GM21367 (cell line): ENCODE measurements at regions not wholly inside any gene's neighbourhood (a gene's known extent, or its start where the extent isn't known, plus 50 kb on each side); places are given as distances from the start of the nearest gene placed in this dataset.

Experiments
- ATAC-seq: cut with Tn5 transposase; IDR thresholded peaks from one replicate; pipeline ENCODE4 v1.9.1; 2021; ENCODE audit not compliant: unreplicated experiment

DNA sequence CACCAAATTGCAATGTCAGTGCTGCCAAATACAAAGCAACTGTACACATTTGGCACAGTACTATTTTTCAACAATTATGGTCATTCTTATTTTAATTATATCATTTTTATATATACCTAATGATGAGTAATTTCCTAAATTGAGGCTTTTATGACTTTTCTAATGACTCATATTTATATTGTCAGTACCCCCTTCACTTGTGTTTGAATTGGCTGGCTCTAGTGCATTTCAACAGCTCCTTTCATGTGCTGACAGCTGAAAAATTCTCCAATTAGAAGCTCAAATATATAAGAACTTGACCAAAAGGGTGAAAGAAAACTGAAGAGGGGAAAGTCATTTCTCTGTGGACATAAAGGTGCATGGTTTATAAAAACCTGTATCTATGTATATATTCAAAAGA lies 263.3 kb downstream of the SLITRK1 start:
- ATAC-seq, result no peak

DNA sequence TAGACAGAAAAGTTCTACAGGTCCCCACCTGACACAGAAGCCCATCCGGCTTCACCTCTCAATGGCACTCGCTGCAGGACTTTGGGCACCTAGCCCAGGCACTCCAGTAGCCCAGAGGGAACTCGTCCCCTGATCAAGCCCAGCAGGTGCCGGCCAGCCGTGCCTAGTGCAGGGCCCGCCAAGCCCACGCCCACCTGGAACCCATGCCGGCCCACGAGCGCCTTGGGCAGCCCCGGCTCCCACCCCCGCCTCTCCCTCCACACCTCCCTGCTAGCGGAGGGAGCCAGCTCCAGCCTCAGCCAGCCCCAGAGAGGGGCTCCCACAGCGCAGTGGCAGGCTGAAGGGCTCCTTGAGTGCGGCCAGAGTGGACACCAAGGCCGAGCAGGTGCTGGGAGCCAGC lies 268.8 kb downstream of the SLITRK1 start:
- no peak for ATAC-seq

DNA sequence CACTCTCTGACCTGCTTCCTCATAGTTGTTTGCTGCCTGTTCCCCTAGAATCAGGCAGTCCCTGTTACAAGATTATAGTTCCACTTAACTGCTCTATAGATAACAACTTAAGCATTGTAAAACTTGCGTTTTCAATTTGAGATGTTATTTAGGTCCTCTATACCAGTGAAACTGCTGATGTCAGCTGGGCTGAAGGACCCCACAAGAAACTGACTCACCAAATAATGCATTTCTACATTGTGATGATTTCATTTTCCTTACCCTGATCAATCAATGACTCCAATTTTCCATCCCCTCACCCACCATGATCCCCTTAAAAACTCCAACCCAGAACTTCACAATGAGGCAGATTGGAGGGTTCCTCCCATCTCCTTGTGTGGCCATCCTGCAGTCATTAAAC lies 280.7 kb downstream of the SLITRK1 start:
- ATAC-seq, result no peak

DNA sequence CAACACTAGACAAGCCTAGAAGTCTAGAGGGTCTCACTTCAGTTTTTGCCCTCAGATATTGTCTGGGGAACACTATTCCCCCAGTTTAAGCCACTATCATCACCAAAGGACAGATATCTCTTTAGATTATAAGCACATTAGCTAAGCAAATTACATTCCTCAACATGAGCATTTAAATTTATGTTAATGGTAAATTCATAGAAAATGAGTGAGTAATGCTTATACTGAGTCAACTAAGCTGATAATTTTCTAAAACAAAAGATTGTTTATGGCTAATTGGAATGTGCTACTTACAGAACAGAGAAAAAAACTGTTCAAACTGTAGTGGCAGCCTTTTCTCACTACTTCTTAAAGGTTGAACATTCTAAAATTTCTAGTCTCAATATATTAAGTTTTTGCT lies 290.2 kb downstream of the SLITRK1 start:
- no peak for ATAC-seq

DNA sequence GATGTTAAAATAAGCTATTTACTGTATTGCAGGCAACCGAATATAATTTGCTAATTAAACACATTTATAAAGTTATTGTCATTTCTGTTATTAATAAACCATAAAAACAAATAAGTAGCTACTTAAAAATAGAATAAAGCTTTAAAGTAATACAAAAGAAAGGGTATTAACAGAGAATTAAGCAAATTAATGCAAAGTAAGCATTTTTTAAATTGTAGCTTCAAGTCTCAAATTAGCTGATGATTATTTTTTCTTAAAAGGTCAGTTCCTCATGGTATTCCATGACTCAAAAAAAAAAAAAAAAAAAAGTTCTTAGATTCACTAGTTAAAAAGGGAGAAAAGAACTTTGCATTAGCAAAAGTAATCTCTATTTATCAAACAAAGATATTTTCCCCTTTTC lies 292.5 kb downstream of the SLITRK1 start:
- no peak for ATAC-seq

DNA sequence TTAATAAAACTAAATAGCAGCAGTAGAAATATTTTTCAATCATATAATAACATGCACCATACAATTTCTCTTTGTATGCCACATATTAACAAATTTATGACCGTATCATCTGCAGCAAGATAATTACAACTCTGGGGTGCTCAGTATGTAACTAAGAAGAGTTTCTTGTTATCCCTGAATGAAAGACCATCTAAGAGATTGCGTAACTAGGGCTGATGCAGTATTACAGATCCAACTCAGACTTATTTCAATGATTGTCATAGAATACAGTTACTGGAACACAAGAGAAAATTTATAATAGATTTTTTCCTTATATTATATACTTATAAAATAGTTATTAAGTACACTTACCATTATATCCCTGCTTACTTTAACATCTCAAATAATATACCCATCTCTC lies 305.1 kb downstream of the SLITRK1 start:
- ATAC-seq, result no peak

DNA sequence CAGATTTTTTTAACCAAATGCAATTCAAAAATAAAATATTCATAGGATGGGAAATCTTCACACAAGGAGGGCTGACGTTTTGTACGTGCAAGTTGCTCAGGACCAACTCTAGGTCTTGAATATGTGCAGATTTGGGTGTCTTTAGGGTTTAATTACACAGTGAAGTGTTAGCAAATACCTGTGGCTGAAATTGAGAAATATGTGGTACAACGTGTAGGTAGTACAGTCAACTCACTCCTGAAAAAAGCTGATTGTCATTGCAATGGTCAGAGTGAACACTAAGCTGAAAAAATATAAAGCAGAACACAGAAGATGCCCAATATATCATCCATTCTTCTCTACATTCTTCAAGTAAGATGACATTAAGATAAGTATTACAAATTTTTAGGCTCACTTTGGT lies 314.3 kb downstream of the SLITRK1 start:
- no peak for ATAC-seq

DNA sequence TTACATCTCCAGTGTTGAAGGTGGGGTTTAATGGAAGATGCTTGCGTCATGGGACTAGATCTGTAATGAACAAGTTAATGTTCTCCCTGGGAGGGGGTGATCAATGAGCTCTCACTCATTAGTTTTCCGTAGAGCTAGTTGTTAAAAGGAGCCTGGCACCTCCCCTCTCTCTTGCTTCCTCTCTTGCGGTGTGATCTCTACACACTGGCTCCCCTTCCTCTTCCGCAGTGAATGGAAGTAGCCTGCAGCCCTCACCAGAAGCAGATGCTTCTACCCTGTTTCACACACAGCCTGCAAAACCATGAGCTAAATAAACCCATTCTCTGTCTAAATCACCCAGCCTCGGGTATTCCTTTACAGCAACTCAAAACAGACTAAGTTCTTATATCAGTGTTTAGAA lies 318.8 kb downstream of the SLITRK1 start:
- ATAC-seq, result no peak

DNA sequence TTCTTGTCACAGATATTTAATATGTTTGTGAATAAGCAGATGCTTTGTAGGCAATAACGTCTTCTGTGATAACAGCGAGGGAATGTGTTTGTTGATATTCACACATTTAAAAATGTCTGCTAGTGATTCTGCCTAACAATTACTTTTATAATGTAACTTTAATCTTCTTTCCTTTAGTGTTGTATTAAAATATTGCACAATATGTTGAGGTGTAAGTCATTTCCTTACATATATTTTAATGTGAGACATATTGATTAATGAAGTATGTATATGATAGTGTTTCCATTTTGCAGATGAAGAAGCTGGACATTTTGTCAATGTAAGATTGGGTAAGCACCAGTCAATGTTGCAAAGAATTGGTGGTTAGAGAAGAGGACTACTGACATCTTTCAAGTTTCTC lies 324.4 kb downstream of the SLITRK1 start:
- no peak for ATAC-seq

DNA sequence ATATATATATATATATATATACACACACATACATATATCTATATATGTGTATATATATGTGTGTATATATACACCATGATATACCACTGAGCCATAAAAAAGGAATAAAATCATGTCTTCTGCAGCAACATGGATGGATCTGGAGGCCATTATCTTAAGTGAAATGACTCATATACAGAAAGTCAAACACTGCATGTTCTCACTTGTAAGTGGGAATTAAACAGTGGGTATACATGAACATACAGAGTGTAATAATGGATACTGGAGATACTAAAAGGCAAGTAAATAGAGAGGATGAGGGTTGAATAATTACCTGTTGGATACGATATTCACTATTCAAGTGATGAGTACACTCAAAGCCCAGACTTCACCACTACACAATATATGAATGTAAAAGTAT lies 332.6 kb downstream of the SLITRK1 start:
- no peak for ATAC-seq

DNA sequence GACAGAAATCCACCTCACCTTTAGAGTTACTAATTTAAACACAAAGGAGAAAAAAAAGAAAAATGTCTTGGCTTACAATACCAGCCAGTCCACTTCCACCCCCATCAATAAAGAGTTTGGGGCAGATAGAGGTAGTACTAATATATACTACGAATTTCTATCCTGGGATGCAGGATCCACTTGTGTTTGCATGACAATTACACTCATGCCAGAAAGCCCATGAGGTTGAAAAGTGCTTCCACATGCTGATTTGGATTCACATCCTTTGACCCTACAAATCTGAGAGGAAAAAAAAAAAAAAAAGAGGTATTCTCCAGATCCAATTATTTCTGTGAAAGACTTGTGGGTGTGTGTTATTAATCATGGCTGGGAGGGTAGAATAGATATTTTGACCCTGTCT lies 335.2 kb downstream of the SLITRK1 start:
- no peak for ATAC-seq

DNA sequence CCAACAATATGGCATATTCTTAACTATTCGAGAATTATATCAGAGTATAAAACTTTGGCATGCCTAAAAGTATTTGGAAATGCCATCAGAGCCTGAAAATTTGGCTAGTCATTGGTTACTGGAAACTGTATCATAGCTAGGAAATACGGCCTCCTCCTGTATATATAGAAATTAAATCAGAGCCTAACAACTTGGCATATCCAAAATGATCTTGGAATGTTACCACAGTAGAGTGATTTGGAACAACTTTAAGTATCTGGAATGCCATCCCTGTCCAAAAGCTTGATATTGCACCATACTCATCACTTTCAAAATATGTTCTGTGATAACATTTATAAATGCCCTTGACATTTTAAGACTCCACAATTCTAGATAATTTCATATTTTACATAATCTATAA lies 335.8 kb downstream of the SLITRK1 start:
- no peak for ATAC-seq

DNA sequence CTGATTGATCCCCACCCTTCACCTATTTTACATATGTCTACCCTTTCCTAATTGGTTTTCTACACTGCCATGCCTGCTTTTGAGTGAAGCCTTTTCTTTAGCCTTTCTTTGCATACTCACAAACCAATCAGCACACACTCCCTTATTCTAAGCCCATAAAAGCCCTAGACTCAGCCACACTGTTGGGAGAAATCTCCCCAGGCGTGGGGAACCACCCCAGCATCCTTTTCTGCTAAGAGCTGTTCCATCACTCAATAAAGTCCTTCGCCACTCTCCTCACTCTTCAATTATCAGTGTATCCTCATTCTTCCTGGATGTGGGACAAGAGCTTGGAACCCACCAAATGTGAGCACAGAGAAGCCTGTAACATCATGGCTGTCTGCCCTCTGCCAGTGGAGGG lies 343.6 kb downstream of the SLITRK1 start:
- ATAC-seq, result no peak

DNA sequence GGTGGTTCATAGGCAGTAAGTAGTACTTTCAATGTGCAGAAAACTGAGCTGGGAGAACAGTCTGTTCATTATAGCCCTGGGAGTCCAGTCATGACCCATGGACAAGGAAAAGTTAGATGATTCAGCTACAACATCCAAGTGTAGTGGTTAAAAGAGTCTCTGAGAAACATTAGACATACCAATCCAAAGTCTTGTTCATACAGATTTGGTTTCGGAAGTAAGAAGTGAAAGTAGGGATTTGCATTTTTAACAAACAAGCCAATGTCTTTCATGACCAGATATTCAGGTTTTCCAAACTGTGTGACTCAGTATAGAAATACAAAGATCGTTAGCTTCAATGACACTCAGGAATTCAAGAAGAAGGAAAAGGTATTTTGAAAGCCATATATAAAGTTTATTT lies 345.3 kb downstream of the SLITRK1 start:
- no peak for ATAC-seq

DNA sequence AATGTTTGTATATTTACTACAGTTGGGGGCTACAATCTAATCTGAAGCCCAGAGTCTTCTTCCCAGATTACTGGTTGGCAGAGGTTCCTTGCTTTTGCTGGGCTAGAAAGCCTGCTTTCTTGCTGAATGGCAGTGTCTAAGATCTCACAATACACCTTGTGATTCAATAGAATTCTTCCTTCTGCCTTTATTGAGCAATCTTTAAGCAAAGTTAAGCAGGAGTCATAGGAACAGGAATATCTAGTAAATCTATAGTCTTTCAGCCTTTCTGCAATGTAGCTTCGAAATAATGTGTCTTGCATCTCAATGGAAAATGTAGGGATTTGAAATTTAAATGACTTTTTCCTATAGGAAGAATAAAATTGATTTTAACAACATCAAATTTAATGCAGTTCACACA lies 346.1 kb downstream of the SLITRK1 start:
- ATAC-seq, result no peak

DNA sequence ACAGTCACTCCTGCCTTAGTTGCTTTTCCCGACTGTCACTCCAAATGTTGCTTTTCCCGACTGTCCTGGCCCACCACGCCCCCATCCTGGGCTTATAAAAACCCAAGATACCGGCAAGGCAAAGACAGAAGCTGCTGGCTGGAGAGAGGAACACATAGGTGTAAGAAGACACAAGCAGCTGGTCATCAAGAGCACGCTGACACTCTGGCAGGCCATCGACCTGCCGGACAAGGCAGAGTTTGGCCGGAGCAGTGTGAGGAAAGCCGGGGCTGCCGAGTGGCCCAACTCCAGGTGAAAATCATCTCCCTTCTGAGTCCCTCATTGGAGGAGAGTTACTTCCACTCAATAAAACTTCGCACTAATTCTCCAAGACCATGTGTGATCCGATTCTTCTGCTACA lies 349.5 kb downstream of the SLITRK1 start:
- ATAC-seq, result no peak

DNA sequence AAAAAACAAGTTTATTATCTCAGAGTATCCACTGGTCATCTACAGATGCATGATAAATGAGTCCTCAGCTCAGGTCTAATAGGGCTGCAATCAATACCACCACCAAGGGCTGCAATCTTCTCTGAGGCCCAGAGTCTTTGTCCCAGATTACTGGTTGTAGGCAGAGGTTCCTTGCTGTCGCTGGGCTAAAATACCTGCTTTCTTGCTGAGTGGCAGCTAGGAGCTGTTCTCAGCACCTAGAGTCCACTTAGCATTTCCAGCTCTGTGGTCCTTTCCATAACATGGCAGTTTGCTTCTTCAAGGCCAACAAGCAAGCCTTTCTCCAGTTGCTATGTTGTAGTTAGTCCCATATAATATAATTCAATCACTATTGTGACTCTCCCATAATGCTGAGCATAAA lies 351.3 kb downstream of the SLITRK1 start:
- no peak for ATAC-seq

DNA sequence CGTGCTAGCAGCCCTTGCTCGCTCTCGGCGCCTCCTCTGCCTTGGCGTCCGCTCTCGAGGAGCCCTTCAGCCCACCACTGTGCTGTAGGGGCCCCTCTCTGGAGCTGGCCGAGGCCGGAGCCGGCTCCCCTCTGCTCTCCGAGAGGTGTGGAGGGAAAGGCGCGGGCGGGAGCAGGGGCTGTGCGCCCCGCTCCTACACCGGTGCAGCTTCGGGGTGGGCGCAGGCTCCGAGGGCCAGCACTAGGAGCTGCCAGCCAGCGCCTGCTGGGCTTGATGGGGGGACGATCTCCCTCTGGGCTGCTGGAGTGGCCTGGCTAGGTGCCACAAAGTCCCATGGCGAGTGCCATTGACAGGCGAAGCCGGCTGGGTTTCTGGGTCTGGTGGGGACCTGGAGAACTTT lies 365.5 kb downstream of the SLITRK1 start:
- no peak for ATAC-seq

DNA sequence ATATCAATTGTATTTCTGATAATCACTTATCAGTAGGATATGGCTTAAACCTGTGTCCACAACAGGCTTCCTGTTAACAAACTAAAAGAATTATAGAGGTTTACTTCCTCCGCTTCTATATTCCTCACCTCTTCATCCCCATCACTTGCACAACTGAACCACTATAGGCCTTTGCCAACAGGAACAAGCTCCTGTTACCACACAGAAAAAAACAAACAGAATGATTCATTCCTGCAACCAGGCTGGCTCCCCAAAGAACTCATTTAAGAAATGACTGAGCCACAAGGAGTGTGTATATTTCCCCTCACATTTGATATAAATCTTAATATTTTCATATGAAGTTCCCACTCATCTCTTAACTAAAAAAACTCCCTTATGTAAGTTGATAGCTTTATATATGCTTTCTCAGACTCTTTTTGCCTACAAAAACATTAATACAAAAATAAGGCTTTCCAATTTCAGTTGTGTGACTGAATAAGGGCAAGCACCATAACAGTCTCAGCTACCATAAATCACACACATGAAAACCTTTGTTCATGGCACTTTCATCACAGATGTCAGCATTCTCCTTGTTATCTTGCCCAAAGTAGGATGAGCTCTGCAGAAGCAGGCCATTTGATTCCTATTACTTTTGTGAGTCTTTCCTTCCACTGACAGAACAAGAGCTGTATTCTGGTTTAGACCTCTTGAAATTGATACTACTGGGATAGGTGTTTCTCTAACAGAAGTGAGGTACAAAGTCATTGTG lies 366.8 kb downstream of the SLITRK1 start:
- no peak for ATAC-seq

DNA sequence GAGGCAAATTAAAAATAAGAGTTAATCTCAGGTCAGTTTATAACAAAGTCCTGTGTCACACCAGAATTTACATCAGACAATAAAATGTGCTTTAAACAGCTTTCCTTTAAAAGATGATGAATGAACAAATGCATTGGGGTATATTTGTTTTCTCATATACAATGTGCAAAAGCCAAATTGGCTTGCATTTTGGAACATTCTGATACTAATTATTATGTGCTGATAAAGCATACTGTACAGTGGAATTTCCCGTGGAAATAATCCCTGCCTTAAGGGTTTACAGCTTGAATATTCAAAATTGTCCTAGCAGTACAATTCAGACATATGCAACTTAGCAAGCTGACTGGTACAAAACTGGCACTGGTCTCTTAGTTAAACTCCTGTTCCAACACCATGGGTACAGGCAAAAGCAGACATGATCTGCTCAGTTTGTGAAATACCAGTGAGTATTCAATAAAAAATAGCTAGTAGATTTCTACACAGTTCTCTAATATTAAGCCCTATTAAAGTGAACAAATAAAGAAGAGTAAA lies 373.4 kb downstream of the SLITRK1 start:
- no peak for ATAC-seq

DNA sequence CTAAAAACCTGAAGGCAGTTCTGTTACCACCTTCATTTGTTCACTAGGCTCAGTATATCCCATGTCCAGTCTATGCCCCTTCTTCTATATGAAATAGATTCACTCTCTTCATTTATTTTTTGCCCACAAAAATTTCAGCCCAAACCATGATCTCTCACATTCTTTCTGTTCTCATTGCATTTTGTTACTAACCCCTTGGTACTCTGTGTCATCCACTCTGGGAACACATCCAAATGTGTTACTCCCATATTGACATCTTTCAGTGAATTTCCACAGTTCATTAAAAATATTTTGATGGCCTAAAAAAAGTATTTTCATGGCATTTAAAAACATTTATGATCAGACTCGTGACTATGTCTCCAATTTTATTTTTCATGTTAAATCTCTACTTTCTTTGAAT lies 378.9 kb downstream of the SLITRK1 start:
- no peak for ATAC-seq

DNA sequence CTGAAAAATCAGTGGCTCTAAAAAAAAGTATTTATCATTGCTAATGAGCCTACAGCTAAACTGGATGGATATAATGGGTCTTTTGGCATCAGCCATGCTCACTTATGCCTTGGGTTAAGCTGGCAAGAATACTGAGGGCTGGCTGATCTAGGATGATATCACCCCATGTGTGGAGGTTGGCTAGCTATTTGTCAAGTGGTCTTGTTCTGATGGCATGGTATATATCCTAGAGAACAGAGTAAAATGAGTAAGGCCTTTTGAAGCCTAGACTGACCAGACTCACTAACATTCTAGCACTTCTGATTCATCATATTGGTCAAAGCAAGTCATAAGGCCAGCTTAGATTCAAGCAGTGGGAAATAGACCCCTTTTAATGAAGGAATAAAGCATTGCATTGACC lies 383.0 kb downstream of the SLITRK1 start:
- no peak for ATAC-seq

DNA sequence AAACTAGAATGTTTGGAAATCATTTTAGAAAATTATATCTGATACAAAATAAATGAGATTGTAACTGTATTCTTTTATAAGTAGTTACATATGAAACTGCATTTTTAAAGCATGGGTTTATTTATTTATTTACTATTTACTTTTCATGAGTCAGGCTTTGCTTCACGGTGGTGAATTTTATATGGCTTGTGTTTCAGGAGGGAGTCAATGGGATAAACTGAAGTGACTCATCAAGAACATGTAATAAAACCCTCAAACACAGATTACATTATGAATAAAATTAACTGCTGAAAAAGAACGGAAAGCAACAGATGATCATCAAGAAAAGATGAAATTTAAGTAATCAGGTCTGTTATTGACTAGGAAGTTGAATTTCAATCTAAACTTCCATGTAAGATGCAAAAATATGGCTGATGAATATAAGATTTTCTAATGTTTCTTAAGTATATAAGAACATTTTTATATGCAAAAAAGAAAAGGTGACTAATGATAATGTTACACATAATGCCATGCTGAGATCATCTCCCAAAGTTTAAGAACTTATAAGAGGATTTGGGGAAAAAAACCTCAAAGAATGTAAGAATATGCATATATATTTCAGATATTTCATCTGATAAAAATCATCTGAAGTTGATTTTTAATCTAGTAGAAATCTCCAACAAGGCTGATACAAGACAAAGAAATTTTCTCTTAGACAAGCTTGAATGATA lies 383.6 kb downstream of the SLITRK1 start:
- no peak for ATAC-seq
